HG03060 (cell line): ENCODE measurements at regions not wholly inside any gene's neighbourhood (a gene's known extent, or its start where the extent isn't known, plus 50 kb on each side); places are given as distances from the start of the nearest gene placed in this dataset.

ENCODE experiments used
- ATAC-seq: cut with Tn5 transposase; IDR thresholded peaks from one replicate; pipeline ENCODE4 v1.9.1; 2021; ENCODE audit warnings: low read depth, moderate number of reproducible peaks; ENCODE audit not compliant: unreplicated experiment

DNA sequence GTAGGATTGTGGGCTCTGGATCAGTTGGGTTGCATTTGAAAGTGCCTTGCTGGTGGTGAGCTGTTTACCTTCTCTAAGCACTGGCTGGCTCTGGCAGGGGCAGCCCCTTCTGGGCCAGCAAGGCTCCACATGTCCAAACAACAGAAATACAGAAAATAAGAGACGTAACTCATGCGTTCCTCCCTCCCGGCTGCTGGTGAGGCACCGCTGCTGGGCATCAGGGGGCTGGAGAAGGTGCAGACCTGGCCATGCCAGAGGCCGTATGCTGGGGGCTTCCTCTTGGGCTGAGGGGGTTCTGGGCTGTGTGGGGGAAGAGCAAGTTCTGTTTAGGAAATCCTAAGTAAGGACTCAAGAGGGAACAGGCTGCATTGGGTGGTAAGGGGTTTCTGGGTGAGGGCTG lies 140.6 kb downstream of the URI1 start:
- no peak for ATAC-seq

DNA sequence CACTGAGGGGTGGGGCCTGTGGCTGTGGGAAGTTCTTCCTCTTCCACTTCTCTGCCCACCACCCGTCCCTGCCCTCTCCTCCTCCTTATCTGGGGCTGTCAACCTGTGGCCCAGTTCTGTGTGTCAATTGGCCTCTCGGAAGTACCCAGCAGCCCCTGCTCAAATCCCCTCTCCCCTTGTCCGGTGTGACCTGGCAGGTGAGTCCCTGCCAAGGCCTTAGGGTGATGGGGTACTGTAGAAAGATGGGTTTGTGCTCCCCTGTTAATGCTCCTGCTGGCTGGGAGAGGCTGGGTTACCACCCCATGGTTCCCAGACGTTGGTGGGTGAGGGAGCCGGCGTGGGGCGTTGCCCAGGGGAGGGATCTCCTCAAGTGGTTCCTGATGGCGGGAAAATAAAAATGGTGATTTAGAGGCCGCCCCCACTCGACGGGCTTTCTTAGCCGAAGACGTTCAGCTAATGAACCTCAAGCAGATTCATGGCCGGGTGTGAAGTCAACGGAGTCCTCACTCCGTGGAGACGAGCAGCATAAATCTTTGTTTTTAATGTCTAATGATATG lies 141.2 kb downstream of the URI1 start:
- ATAC-seq, result no peak

DNA sequence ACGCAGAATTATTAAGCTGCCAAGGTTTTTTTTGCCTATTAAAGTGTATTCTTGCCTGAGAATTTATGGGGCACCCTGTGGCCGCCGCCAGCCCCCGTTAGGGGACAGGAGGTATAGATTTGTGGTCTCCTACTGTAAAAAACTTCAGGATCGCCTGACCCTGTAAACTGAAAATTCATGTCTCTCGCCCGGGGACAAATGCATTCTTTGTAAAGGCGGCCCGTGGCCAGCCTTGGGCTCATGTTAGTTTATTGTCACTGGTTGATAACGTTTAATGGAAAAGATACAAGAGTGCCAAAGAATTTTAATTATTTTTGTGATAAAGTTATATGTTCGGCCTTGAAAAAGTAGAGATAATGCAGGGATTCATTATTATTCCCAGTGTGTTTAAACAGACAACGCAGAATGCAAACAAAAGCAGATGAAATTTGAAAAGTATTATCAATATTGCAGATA lies 141.7 kb downstream of the URI1 start:
- no peak for ATAC-seq

DNA sequence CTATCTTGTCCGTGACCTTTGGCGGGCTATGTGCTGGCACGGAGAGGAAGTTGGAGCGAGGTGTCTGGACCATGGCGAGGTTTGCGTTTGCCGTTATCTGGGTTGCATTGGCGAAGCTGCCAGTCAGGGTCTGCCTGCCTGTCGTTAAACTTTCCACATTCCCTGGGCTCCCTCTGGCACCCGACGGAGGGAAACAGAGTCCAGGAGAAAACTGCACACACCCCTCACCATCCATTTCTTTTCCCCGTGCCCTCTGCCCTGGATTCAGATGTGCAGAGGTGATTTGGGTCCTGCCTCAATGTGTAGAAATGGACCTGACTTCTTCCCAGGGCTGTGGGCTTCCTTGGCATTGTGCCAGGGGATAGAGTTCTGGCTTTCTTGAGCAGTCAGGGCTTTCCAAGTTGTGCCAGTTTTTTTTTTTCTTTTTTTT lies 142.4 kb downstream of the URI1 start:
- no peak for ATAC-seq

DNA sequence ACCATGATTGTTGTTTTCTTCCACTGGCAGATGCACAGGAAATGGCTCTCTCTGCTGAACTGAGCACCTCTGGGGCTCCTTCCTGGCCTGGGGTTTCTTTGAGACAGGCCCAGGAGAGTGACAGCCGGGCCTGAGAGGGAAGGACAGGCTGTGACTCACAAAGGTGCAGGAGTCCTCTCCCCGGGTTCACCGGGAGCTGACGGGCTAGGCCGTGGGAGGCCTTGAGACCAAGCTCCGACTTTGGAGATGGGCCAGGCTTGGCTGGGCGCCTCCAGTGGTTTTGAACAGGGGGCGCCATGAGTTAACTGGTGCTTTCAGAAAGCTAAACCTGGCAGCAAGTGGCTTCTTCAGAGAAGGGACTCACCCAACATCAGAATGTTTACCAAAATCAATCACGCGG lies 143.4 kb downstream of the URI1 start:
- ATAC-seq, result no peak

DNA sequence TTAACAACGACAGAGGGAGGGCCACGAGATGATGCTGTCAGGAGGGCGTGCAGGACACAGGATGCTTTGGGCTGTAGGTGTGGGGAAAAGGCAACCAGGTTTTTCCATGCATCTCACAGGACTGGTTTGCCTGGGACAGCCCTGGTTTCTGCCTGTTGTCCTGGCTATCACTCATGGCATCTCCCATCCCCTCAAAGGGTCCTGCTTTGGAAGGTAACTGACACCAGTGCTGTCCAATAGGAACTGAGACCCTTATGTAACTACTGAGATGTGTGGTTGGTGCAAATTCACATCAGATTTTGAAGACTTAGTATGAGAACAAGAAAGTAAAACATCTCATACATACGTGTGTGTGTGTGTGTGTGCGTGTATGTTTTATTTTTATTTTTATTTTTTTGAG lies 144.2 kb downstream of the URI1 start:
- ATAC-seq, result no peak

DNA sequence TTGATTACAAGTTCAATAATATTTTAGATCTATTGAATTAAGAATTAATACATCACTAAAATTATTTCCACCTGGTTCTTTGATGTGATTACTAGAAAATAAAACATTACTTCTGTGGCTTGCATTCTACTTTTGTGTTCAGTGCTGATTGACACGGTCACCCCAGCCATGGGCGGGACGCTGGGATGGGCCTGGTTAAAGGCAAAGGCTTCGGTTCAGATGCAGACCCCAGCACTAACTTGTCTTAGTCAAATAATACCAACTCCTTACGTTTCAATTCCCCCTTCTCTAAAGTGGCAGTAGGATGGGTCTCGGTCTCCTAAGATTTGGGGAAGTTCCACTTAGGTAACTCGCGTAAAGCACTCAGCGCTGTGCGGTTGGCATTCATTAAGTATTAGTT lies 144.9 kb downstream of the URI1 start:
- no peak for ATAC-seq

DNA sequence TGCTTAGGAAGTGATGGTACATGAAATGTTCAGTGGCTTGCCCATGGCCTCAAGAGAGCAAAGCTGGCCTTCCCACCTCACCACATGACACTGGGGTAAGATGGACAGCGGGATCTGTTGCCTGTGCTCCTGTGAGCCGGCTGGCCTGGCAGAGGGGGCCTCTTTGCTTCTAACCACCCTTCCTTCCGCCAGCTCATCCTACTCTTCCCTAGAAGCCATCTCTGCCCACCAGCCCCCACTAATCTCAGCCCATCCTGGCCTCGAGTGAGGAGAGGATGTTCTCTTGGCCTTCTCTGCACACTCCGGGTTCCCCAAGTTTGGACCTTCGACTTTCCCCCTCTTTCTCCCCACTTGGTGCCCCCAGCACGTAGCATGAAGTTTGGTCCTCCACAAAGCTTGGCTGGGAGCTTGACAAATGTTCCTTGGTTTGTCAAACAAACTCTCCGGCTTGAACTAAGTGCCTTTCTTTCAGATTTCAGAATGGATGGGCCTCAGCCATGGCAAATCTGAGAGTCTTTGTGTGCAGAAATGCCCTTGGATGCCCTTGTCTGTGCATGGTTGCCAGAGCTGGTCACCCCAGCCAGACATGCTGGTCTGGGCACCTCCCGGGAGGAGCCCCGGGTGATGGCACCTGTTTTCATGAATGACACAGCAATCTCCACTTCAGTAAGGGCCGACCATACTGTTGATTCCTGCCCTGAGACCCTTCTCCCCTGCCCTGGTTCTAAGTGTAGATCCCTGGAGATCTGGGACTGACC lies 145.5 kb downstream of the URI1 start:
- ATAC-seq, result no peak

DNA sequence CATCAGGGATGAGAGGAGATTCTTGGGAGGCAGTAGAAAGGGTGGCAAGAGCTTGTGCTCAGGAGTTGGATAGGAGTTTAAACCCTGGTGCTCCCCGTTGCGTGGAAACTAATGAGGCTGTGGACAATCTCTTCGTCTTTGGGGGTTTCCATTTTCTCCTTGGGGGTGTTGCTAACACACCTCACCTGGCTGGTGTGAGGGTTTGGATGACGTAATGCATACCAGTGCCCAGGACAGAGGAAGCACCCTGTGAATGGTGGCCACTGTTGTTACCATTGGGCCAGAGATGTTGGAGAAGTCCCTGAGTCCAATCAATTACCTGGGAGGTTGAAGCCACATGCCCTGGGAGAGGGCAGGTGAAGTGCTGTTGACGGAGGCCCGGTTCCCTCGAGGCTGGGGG lies 146.5 kb downstream of the URI1 start:
- ATAC-seq, result no peak

DNA sequence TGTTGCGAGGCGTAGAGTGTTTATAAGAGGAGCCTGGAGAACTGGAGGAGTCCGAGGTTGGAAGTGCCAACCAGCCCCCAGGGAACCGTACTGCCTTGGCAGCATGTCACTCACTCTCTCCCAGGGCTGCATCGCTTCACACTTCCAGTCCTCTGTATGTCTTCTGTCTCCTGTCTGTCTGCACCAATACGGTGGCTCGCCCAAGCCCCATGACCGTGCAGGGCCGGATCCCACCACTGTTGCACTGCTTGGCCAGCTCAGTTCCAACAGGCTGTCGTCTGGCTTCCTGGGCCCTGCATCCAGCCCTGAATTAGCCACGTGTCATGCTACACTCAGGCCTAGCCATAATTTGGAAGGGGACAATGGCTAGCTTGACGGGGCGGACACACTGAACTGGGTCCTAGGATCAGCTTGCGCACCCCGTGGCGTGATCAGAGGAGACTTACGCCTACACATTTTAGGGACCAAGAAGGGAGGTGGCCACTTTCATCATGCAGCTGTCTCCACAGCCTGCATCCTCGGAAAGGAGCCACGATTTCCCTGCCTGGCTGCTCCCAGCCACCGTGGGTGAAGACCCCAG lies 147.1 kb downstream of the URI1 start:
- no peak for ATAC-seq

DNA sequence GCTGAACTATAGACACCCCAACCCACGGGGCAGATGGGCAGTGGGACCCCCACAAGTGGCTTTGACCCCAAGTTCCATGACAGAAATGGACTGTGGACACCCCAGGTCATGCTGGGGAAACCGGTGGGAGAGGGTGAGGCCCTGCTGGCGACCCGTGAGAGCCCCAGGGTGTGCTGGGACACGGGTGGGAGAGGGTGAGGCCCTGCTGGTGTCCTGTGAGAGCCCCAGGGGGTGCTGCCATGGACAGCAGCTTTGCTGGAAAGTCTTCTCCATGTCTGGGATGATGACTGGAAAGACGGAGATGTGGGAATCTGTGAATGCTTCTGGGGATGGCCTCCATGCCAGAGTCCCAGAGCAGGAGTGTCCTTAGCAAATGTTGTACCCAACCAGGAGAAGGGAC lies 148.4 kb downstream of the URI1 start:
- ATAC-seq, result no peak

DNA sequence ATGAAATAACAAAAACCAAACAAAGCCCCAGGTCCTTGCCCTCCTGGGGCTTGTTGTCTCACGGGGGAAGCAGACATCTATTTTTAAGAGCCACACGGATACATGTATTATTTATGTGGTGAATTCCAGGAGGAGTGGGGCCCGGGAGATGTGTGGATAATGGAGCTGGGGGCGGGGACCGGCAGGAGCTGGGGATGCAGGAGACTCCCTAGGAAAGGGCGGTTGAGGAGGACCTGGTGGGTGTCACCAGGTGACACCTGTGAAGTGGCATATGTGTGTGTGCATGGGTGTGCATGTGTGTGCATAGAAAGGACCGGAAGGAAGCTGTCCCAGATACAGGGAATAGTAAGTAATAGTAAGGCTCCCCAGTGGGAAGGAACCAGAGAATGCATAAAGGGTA lies 148.9 kb downstream of the URI1 start:
- ATAC-seq, result no peak

DNA sequence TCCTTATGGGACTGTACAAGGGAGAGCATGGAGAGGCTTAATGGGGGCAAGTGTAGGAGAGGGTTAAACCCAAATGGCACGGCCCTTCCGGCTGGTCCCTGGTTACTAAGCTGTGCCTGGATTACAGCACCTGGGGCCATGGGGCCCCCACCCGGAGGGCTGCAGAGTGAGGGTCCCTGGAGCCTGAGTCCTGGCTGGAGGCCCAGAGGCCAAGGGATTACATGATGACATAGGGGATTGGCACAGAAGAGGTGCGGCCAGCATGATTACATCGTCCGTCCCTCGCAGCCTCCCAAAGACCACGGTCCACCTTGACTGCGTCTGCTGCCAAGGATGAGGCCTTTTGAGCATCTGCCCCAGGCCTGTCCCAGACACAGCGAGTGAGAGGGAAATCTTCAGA lies 149.4 kb downstream of the URI1 start:
- no peak for ATAC-seq

DNA sequence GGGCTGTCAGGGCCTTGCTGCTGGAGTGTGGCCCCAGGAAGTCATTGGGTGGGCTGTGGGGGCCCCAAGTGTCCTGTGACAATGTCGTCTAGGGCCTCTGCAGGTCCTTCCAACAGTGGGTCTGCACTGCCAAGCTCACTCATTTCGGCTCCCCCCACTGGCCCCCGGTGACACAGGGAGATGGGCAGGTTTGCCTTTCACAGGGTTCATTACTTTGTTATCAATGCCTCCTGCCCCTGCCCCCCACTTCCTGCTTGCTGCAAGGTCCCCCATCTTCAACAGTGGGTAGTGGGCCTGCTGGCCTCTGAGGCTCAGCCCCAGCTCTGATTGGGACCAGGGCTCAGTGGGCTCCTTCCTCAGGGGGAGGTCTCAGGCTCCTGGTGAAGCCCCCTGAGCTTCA lies 149.8 kb downstream of the URI1 start:
- ATAC-seq, result no peak

DNA sequence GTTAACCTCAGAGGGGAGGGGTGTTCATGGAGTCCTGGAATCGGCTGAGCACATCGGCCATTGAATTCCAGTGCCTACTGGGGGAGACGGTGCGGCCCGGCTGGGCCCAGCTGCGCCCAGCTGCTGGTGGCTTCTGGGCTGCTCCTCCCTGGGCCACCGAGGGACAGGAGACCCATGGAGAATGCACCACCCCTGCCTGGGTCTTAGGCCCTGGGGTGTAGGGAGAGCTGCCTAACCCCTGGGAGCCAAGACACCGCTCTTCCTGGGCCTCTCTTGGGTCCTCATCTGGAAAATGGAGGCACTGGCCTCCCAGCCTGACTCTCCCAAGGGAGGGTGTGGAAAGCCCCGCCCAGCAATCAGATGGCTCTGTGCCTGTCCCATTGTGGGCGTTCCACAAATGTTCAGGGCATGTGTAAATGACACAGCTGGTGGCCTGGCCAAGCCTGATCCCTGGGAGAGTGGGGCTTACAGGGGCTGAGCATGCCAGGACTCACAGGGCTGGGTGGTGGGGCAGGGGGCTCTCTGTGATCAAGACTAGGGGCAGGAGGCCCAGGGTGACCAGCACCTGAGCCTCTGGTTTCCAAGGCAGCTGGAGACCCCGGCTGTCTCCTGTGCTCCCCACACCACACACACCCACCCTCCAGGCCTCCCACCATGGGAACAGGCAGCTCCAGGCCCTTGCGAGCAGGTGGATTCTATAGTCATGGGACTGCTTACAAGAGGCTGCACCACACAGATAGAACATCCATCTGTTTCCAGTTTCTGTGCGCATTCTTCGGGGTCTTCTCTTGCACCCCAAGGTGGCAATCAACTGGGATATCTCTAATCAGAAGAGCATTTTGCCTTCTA lies 150.9 kb downstream of the URI1 start:
- ATAC-seq, result no peak

DNA sequence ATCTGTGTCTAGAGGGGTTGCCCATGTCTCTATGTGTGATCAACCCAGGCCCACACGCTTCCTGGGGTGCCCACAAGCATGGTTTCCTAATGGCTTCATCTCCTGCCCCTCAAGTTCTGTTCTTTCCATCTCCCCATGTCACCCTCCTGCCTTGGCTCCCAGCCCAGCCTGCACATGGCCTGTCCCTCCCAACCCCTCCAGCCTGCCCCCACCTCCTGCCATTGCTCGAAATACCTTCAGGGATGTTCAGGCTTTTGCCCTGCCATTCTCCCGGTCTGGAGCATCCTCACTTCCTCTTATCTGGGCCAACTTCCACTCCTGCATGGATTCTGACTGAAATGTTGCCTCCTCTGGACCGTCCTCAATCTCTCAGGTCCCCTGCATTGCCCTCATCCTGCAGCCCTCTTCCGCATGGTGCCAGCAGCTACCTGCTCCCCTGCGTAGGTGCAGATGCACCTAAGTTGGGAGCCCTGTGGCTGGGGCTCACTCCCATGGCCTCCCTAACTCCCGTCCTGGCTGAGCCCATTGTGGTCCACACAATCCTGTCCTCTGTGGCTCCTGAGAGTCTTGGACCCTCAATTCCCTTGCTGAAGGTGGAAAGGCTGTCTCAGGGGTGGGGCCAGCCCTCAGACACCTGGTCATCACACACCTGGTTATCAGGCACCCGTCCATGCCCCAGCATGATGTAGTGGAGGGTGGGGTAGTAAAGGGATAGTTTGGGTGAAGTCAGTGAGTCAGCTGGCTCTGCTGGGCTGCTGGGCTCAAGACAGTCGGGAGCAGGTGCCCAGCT lies 152.1 kb downstream of the URI1 start:
- no peak for ATAC-seq

DNA sequence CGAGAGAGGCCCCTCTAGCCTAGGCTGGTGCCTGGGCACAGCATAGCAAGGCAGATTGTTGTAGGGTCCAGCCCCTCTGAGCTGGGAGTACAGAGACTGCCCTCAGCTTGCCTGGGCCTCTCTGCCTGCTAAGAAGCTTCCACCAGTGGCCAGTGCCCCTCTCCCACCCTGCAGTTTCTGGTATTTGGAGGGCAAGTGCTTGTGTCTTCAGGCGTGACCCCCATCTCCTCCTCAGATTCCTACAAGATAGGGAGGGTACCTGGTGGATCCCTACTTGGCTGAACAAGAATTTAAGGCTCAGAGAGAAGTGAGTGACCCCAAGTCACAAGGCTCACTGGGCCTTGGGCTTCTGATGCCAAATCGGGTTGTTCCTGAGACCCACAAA lies 152.7 kb downstream of the URI1 start:
- ATAC-seq, result no peak

DNA sequence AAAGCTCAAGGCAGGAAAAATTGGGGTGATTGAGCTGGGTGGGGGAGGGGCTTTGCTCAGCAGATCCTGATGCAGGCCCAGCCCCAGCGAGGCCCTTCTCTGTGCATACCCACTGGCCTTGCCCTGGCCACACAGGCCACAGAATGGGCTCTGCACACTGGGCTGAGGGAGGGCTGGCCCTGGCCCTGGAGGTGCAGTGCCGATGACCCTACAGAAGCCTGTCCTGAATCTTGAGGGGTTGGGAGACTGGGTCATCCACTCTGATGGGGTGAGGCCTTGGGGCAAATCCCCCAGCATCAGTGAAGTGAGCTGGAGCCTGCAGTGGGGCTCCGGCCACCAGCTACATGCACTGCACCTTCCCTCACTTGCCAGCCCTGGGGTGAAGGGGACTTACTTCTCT lies 153.1 kb downstream of the URI1 start:
- no peak for ATAC-seq

DNA sequence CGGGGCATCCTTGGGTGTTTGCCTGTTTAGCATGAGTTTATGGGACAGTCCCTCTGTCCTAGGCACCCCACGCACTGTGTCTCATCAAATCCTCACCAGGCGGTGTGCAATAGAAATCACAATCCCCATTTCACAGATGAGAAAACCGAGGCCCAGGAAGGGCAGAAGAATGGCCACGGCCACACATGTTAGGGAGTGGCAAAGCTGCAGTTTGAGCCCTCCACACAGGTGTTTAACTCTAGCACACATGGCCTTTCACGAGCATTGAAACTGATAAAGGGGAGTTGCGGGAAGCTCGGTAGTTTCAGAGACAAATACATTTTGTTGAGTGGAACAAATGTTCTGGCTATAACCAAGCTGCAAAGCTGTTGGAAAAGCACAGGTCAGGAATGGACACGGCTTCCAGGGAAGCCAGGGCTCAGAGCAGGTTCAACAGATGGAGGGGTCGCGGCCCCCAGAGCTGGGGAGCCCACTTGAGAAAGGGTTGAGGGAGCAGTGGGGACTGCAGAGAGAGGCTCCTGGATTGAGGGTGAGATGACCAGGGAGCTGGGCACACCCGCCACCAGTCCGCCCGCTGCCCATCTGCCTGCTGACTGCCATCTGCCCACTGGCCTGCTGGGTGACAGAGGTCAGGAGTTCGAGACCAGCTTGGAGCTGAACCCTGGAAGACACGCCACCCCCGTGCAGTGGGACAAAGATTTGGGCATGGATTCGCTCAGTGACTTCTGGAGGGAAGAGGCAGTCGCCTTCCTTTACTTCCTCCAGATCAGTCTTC lies 154.7 kb downstream of the URI1 start:
- ATAC-seq, result no peak
